HCT116 (cell line): ENCODE measurements at regions not wholly inside any gene's neighbourhood (a gene's known extent, or its start where the extent isn't known, plus 50 kb on each side); places are given as distances from the start of the nearest gene placed in this dataset.

Experiments used
- ATAC-seq: fragments of 200-7000 bp; cut with Tn5 transposase; 2 replicates; pipeline ENCODE4 v1.9.1; 2020; ENCODE audit warnings: mild to moderate bottlenecking, moderate library complexity
- BruUV-seq: library from RNA; stranded (reverse); fragments of 400-500 nt; replicated peaks from 2 replicates; lab custom pipeline; 2021; lab: Mats Ljungman, UMichigan
- CTCF ChIA-PET: fragments of 300-600 bp; sonication (Branson Sonifier 250); formaldehyde crosslinking; loops from one replicate; lab custom pipeline; 2021; ENCODE audit warnings: antibody characterized with exemption; lab: Charles Lee
- POLR2A ChIA-PET: fragments of 300-600, 350-600 bp; sonication (Branson Sonifier 250); formaldehyde crosslinking; loops from one replicate; lab custom pipeline; 2021; ENCODE audit warnings: antibody characterized with exemption; lab: Charles Lee
- RAD21 ChIA-PET, 2 experiments: fragments of 300-600 bp; sonication (Branson Sonifier 250); formaldehyde crosslinking; loops; one replicate each; lab custom pipeline; 2023; ENCODE audit warnings: low total read pairs in 2 of 2; ENCODE audit not compliant: uncharacterized antibody in 2 of 2, unreplicated experiment in 2 of 2, low non-redundant PET in 1 of 2; lab: Charles Lee
- DNase-seq: peaks from one replicate; pipeline ENCODE4 v3.0.0-alpha.2; 2010; ENCODE audit warnings: low read depth, low spot score
- H2AFZ ChIP-seq: fragments of 200-600 bp; shearing (Covaris generic), sonication (generic); 2 replicates; pipeline ENCODE4 v1.6.1; 2017; ENCODE audit warnings: low read depth, mixed run types, mixed read lengths, antibody characterized with exemption, low read length; ENCODE audit not compliant: poor library complexity, severe bottlenecking
- H3K27ac ChIP-seq: 2 replicates; pipeline ENCODE4 v1.5.1; 2012; ENCODE audit warnings: low read depth, low read length
- H3K27me3 ChIP-seq: fragments of 200-600 bp; sonication (generic); 2 replicates; pipeline ENCODE4 v1.6.1; 2016; ENCODE audit warnings: mixed run types, low read length, mixed read lengths; ENCODE audit not compliant: insufficient read depth
- H3K36me3 ChIP-seq, 2 experiments: fragments of 200-500 bp in 1 of 2; fragments of 200-600 bp in 1 of 2; sonication (Bioruptor generic) in 1 of 2; sonication (generic) in 1 of 2; 2 replicates each; pipeline versions ENCODE4 v1.5.1 to v1.6.1; 2014 to 2016; ENCODE audit warnings: low read length in 2 of 2, inconsistent platforms in 1 of 2, mixed read lengths in 1 of 2, mixed run types in 1 of 2; ENCODE audit not compliant: insufficient read depth in 2 of 2, control insufficient read depth in 1 of 2
- H3K4me1 ChIP-seq, 2 experiments: fragments of 200-600 bp in 1 of 2; sonication (generic) in 1 of 2; 2 replicates each; pipeline versions ENCODE4 v1.5.1 to v1.6.1; 2012 to 2017; ENCODE audit warnings: low read length in 2 of 2, inconsistent platforms in 1 of 2, mild to moderate bottlenecking in 1 of 2, mixed read lengths in 1 of 2, mixed run types in 1 of 2, moderate library complexity in 1 of 2; ENCODE audit not compliant: insufficient read depth in 2 of 2, control insufficient read depth in 1 of 2
- H3K4me2 ChIP-seq: fragments of 200-600 bp; sonication (generic); 2 replicates; pipeline ENCODE4 v1.6.1; 2017; ENCODE audit warnings: mixed run types, low read length, mixed read lengths
- H3K4me3 ChIP-seq, 2 experiments: fragments of 200-600 bp in 1 of 2; sonication (generic) in 1 of 2; replicated peaks in 1 of 2; 2 replicates each; pipeline ENCODE4 v1.5.1; 2011 to 2016; ENCODE audit warnings: low read length in 2 of 2, control low read depth in 1 of 2, low read depth in 1 of 2, mild to moderate bottlenecking in 1 of 2, mixed read lengths in 1 of 2, mixed run types in 1 of 2
- H3K79me2 ChIP-seq: fragments of 200-600 bp; sonication (generic); 2 replicates; pipeline ENCODE4 v1.6.1; 2017; ENCODE audit warnings: mild to moderate bottlenecking, mixed run types, low read length, moderate library complexity, mixed read lengths; ENCODE audit not compliant: insufficient read depth
- H3K9ac ChIP-seq: fragments of 200-600 bp; sonication (generic); 2 replicates; pipeline ENCODE4 v1.6.1; 2016; ENCODE audit warnings: low read length, mixed read lengths
- H3K9me2 ChIP-seq: fragments of 200-600 bp; sonication (generic), shearing (Covaris generic); 2 replicates; pipeline ENCODE4 v1.6.1; 2017; ENCODE audit warnings: mixed run types, mild to moderate bottlenecking, moderate library complexity; ENCODE audit not compliant: insufficient read depth
- H3K9me3 ChIP-seq, 2 experiments: fragments of 200-500 bp in 1 of 2; fragments of 200-600 bp in 1 of 2; sonication (Bioruptor generic) in 1 of 2; sonication (generic) in 1 of 2; 2 replicates each; pipeline ENCODE4 v1.6.1; 2014 to 2017; ENCODE audit warnings: low read length in 2 of 2, mixed read lengths in 2 of 2, inconsistent platforms in 1 of 2, low read depth in 1 of 2, mild to moderate bottlenecking in 1 of 2, mixed run types in 1 of 2, moderate library complexity in 1 of 2; ENCODE audit not compliant: control insufficient read depth in 1 of 2, insufficient read depth in 1 of 2
- H4K20me1 ChIP-seq: fragments of 200-600 bp; sonication (generic), shearing (Covaris generic); 2 replicates; pipeline ENCODE4 v1.6.1; 2017; ENCODE audit warnings: mixed run types, mild to moderate bottlenecking, moderate library complexity; ENCODE audit not compliant: insufficient read depth
- ATF3 ChIP-seq: IDR thresholded peaks from 2 replicates; pipeline ENCODE4 v1.6.1; 2012
- CBX3 ChIP-seq: IDR thresholded peaks from 2 replicates; pipeline ENCODE4 v1.6.1; 2012; ENCODE audit warnings: low read depth
- CEBPB ChIP-seq: IDR thresholded peaks from 2 replicates; pipeline ENCODE4 v1.6.1; 2012; ENCODE audit warnings: low read depth
- EGR1 ChIP-seq: IDR thresholded peaks from 2 replicates; pipeline ENCODE4 v1.6.1; 2012; ENCODE audit warnings: low read depth
- EZH2 ChIP-seq: fragments of 200-600 bp; sonication (generic); IDR thresholded peaks from 2 replicates; pipeline ENCODE4 v1.6.1; 2017; ENCODE audit warnings: antibody characterized with exemption, mixed run types
- FOSL1 ChIP-seq: IDR thresholded peaks from 2 replicates; pipeline ENCODE4 v1.6.1; 2012; ENCODE audit warnings: low read depth
- JUND ChIP-seq: IDR thresholded peaks from 2 replicates; pipeline ENCODE4 v1.6.1; 2012
- MAX ChIP-seq: IDR thresholded peaks from 2 replicates; pipeline ENCODE4 v1.6.1; 2012
- POLR2A ChIP-seq: IDR thresholded peaks from 2 replicates; pipeline ENCODE4 v1.7.0; 2011; ENCODE audit warnings: borderline replicate concordance; ENCODE audit not compliant: insufficient read depth, insufficient read length; ENCODE audit errors: extremely low read depth
- POLR2AphosphoS5 ChIP-seq: IDR thresholded peaks from 2 replicates; pipeline ENCODE4 v1.6.1; 2011; ENCODE audit warnings: mild to moderate bottlenecking, low read depth, low read length, moderate library complexity
- RAD21 ChIP-seq: IDR thresholded peaks from 2 replicates; pipeline ENCODE4 v1.6.1; 2012; ENCODE audit warnings: low read depth, mild to moderate bottlenecking
- REST ChIP-seq: IDR thresholded peaks from 2 replicates; pipeline ENCODE4 v1.6.1; 2012; ENCODE audit warnings: low read depth
- SIN3A ChIP-seq: IDR thresholded peaks from 2 replicates; pipeline ENCODE4 v1.6.1; 2012; ENCODE audit warnings: low read depth
- SP1 ChIP-seq: IDR thresholded peaks from 2 replicates; pipeline ENCODE4 v1.6.1; 2012; ENCODE audit warnings: low read depth
- SRF ChIP-seq: IDR thresholded peaks from 2 replicates; pipeline ENCODE4 v1.6.1; 2012; ENCODE audit warnings: low read depth
- TCF7L2 ChIP-seq: IDR thresholded peaks from 2 replicates; pipeline ENCODE4 v1.7.0; 2011; ENCODE audit warnings: borderline replicate concordance, inconsistent platforms; ENCODE audit not compliant: insufficient read depth, insufficient read length; ENCODE audit errors: extremely low read depth
- YY1 ChIP-seq: IDR thresholded peaks from 2 replicates; pipeline ENCODE4 v1.6.1; 2011; ENCODE audit warnings: low read length, low read depth, moderate library complexity, mild to moderate bottlenecking; ENCODE audit not compliant: insufficient replicate concordance; ENCODE audit errors: extremely low read depth
- ZNF274 ChIP-seq: fragments of 200-500 bp; sonication (Bioruptor generic); IDR thresholded peaks from 2 replicates; pipeline ENCODE4 v1.6.1; 2014; ENCODE audit warnings: mild to moderate bottlenecking, low read depth, low read length, inconsistent platforms
- intact Hi-C: fragments of 100-400 bp; cut with micrococcal nuclease; formaldehyde crosslinking; loops from 2 replicates; pipeline ENCODE4 v1.10.0; 2022

GRCh38 chr1:113250161-113250560 lies 140.2 kb upstream of the MAGI3 start:
- no peaks in the 10 kb centered on the region for H4K20me1 ChIP-seq
- H3K9me3 ChIP-seq: no peaks in the 10 kb centered on the region
- no peaks in the 10 kb centered on the region for H3K9me2 ChIP-seq
- ChIA-PET CTCF (no interaction called here), RAD21 (no interaction called here)
- H3K27me3 ChIP-seq: no peaks in the 10 kb centered on the region
- no peak overlapping the region for H2AFZ ChIP-seq
- H3K4me2 ChIP-seq: no peak overlapping the region
- no peaks in the 10 kb centered on the region for H3K36me3 ChIP-seq
- no peak overlapping the region for H3K27ac ChIP-seq
- intact Hi-C loops: no loop called here
- H3K4me3 ChIP-seq: no peak overlapping the region
- TF ChIP-seq TCF7L2 (no peak), SIN3A (no peak), POLR2AphosphoS5 (no peak), EGR1 (no peak), ATF3 (no peak), FOSL1 (no peak), SRF (no peak), EZH2 (no peak), RAD21 (no peak), JUND (no peak), MAX (no peak), REST (no peak), ZNF274 (no peak), SP1 (no peak), YY1 (no peak), POLR2A (no peak), CBX3 (no peak), CEBPB (no peak)
- TF ChIP-seq, all 23 proteins: peak for 0
- ATAC-seq (no peak), DNase-seq (no peak)
- no peaks in the 10 kb centered on the region for H3K4me1 ChIP-seq
- BruUV-seq: no TSS peak
- H3K79me2 ChIP-seq: no peaks in the 10 kb centered on the region
- H3K9ac ChIP-seq: no peak overlapping the region
- POLR2A ChIA-PET: no interaction called here
